CD4-positive, alpha-beta T cell (primary cell): ENCODE measurements at regions not wholly inside any gene's neighbourhood (a gene's known extent, or its start where the extent isn't known, plus 50 kb on each side); places are given as distances from the start of the nearest gene placed in this dataset.

Experiments
- ATAC-seq: fragments of 200-7000 bp; cut with Tn5 transposase; one replicate; pipeline ENCODE4 v1.10.0; 2022; ENCODE audit warnings: mild to moderate bottlenecking; ENCODE audit not compliant: poor library complexity
- CTCF ChIA-PET: fragments of 350-600 bp; sonication (Branson Sonifier 250); formaldehyde crosslinking; loops from one replicate; lab custom pipeline; 2021; ENCODE audit warnings: antibody characterized with exemption, inconsistent platforms; lab: Charles Lee
- POLR2A ChIA-PET: fragments of 350-600 bp; sonication (Branson Sonifier 250); formaldehyde crosslinking; loops from one replicate; lab custom pipeline; 2021; ENCODE audit warnings: antibody characterized with exemption, inconsistent platforms; lab: Charles Lee
- DNase-seq, 14 experiments: peaks; one replicate each; pipeline ENCODE4 v3.0.0-alpha.2; 2013 to 2020; ENCODE audit warnings: mixed read lengths in 2 of 14
- H3K27ac ChIP-seq, 2 donors: one replicate each; pipeline versions ENCODE4 v1.5.1 to v1.7.0; 2013; ENCODE audit warnings: low read length in 2 of 2, low read depth in 1 of 2, mild to moderate bottlenecking in 1 of 2
- H3K27me3 ChIP-seq, 2 experiments: 1 replicate in 1 of 2; 2 replicates in 1 of 2; pipeline versions ENCODE4 v1.6.1 to v1.7.0; 2013; ENCODE audit warnings: low read length in 2 of 2, control low read depth in 1 of 2, mild to moderate bottlenecking in 1 of 2, moderate library complexity in 1 of 2; ENCODE audit not compliant: insufficient read depth in 2 of 2, control insufficient read depth in 1 of 2
- H3K36me3 ChIP-seq: one replicate; pipeline ENCODE4 v1.6.1; 2013; ENCODE audit warnings: low read length, control low read depth; ENCODE audit not compliant: insufficient read depth
- H3K4me1 ChIP-seq: one replicate; pipeline ENCODE4 v1.6.1; 2013; ENCODE audit warnings: low read length, control low read depth; ENCODE audit not compliant: insufficient read depth
- H3K4me3 ChIP-seq: one replicate; pipeline ENCODE4 v1.5.1; 2013; ENCODE audit warnings: mild to moderate bottlenecking, low read length, moderate library complexity
- H3K9me3 ChIP-seq, 2 experiments: 1 replicate in 1 of 2; 2 replicates in 1 of 2; pipeline versions ENCODE4 v1.6.1 to v1.7.0; 2013; ENCODE audit warnings: low read length in 2 of 2, mild to moderate bottlenecking in 2 of 2, control low read depth in 1 of 2, moderate library complexity in 1 of 2; ENCODE audit not compliant: control insufficient read depth in 1 of 2, insufficient read depth in 1 of 2
- H3K27ac Mint-ChIP-seq: one replicate; pipeline ENCODE4 v1.8.0; 2020; ENCODE audit warnings: mixed read lengths
- H3K27me3 Mint-ChIP-seq: one replicate; pipeline ENCODE4 v1.8.0; 2021; ENCODE audit warnings: mixed read lengths
- H3K36me3 Mint-ChIP-seq: one replicate; pipeline ENCODE4 v1.8.0; 2021; ENCODE audit warnings: low read depth, mixed read lengths
- H3K4me1 Mint-ChIP-seq: one replicate; pipeline ENCODE4 v1.8.0; 2021; ENCODE audit warnings: low read depth, mixed read lengths
- H3K4me3 Mint-ChIP-seq: one replicate; pipeline ENCODE4 v1.8.0; 2020; ENCODE audit warnings: mild to moderate bottlenecking, mixed read lengths
- H3K9me3 Mint-ChIP-seq: one replicate; pipeline ENCODE4 v1.8.0; 2020; ENCODE audit warnings: mixed read lengths
- CTCF ChIP-seq: fragments of 200-600 bp; IDR thresholded peaks from one replicate; pipeline ENCODE4 v1.8.0; 2022; ENCODE audit warnings: antibody characterized with exemption, mild to moderate bottlenecking
- intact Hi-C, 2 experiments: fragments of 100-400 bp; cut with DNase I in 1 of 2; cut with micrococcal nuclease in 1 of 2; formaldehyde crosslinking; loops; one replicate each; pipeline versions ENCODE4 v1.15.1 to v1.9.0; 2023 to 2025; cut with DNase I, micrococcal nuclease

- ATAC-seq: no peak
- Histone ChIP-seq H3K36me3 (no peaks in the 10 kb centered on the region), H3K4me1 (no peaks in the 10 kb centered on the region), H3K27ac (no peak overlapping the region), H3K27me3 (peaks cover 5 to 7% of the 10 kb centered on the region in 2 experiments), H3K9me3 (peaks cover 0 to 4% of the 10 kb centered on the region in 2 experiments), H3K4me3 (no peak overlapping the region)
- Mint-ChIP-seq H3K27ac (no peak overlapping the region), H3K36me3 (no peaks in the 10 kb centered on the region), H3K4me1 (no peaks in the 10 kb centered on the region), H3K9me3 (no peaks in the 10 kb centered on the region), H3K27me3 (peaks cover 44% of the 10 kb centered on the region), H3K4me3 (no peak overlapping the region)
- CTCF ChIA-PET: no interaction called here
- POLR2A ChIA-PET: no interaction called here
- TF ChIP-seq CTCF: no peak
- no peak for DNase-seq
- intact Hi-C loops: no loop called here
Measured at GRCh38 chr9:88801214-88801796, 190.0 kb upstream of the S1PR3 start.

- no peak for TF ChIP-seq CTCF
- H3K4me1 Mint-ChIP-seq: no peaks in the 10 kb centered on the region
- intact Hi-C loops: no loop called here
- no peak for DNase-seq
- peaks cover 53% of the 10 kb centered on the region for H3K27me3 Mint-ChIP-seq
- H3K4me1 ChIP-seq: no peaks in the 10 kb centered on the region
- peaks cover 5 to 7% of the 10 kb centered on the region in 2 experiments for H3K27me3 ChIP-seq
- no peak for ATAC-seq
- H3K27ac ChIP-seq: no peak overlapping the region
- ChIA-PET POLR2A (no interaction called here), CTCF (no interaction called here)
- no peaks in the 10 kb centered on the region for H3K9me3 Mint-ChIP-seq
- no peaks in the 10 kb centered on the region for H3K36me3 ChIP-seq
- H3K36me3 Mint-ChIP-seq: no peaks in the 10 kb centered on the region
- H3K4me3 Mint-ChIP-seq: no peak overlapping the region
- peaks cover 0 to 4% of the 10 kb centered on the region in 2 experiments for H3K9me3 ChIP-seq
- H3K4me3 ChIP-seq: no peak overlapping the region
- no peak overlapping the region for H3K27ac Mint-ChIP-seq
Measured at GRCh38 chr9:88802533-88802932, 188.7 kb upstream of the S1PR3 start.

- Histone ChIP-seq H3K4me3 (no peak overlapping the region), H3K27me3 (peaks cover 5 to 7% of the 10 kb centered on the region in 2 experiments), H3K4me1 (no peaks in the 10 kb centered on the region), H3K27ac (no peak overlapping the region), H3K36me3 (no peaks in the 10 kb centered on the region), H3K9me3 (peaks cover 0 to 4% of the 10 kb centered on the region in 2 experiments)
- Mint-ChIP-seq H3K9me3 (no peaks in the 10 kb centered on the region), H3K4me1 (no peaks in the 10 kb centered on the region), H3K27ac (no peak overlapping the region), H3K4me3 (no peak overlapping the region), H3K27me3 (peaks cover 54% of the 10 kb centered on the region), H3K36me3 (no peaks in the 10 kb centered on the region)
- ATAC-seq: no peak
- DNase-seq: no peak
- no peak for TF ChIP-seq CTCF
- ChIA-PET POLR2A (no interaction called here), CTCF (no interaction called here)
- intact Hi-C loops: no loop called here
Measured at GRCh38 chr9:88803546-88804253, 187.6 kb upstream of the S1PR3 start.
